K562 (cell line): ENCODE measurements at regions not wholly inside any gene's neighbourhood (a gene's known extent, or its start where the extent isn't known, plus 50 kb on each side); places are given as distances from the start of the nearest gene placed in this dataset.

Experiments used
- ATAC-seq: fragments of 200-7000 bp; cut with Tn5 transposase; 3 replicates; pipeline ENCODE4 v1.9.1; 2020; ENCODE audit warnings: moderate library complexity
- BruUV-seq: library from RNA; stranded (reverse); fragments of 400-500 nt; replicated peaks from 2 replicates; lab custom pipeline; 2021; lab: Mats Ljungman, UMichigan
- CTCF ChIA-PET: fragments of 300-600 bp; formaldehyde crosslinking; extraction: SDS; loops from one replicate; lab custom pipeline; 2021; ENCODE audit warnings: low intra/inter-chr PET ratio; lab: Yijun Ruan, JAX
- POLR2A ChIA-PET: fragments of 300-600, 350-650 bp; sonication (Branson Sonifier 250); formaldehyde crosslinking; extraction: SDS; loops from one replicate; lab custom pipeline; 2021; ENCODE audit warnings: antibody characterized with exemption, inconsistent platforms; lab: Yijun Ruan, JAX
- DNase-seq, 4 experiments: peaks; one replicate each; pipeline versions ENCODE4 v3.0.0 to v3.0.0-alpha.2; 2011 to 2018; ENCODE audit warnings: low spot score in 3 of 4, mixed read lengths in 3 of 4; ENCODE audit errors: extremely low read depth in 1 of 4
- FAIRE-seq: peaks from 2 replicates; lab custom pipeline; 2011; peaks lifted over from hg19 to GRCh38; lab: Jason Lieb, UNC
- H2AFZ ChIP-seq: 2 replicates; pipeline ENCODE4 v1.6.0; 2011; ENCODE audit warnings: low read depth, low read length, control low read depth, inconsistent platforms
- H3K27ac ChIP-seq: fragments of 200-600 bp; 3 replicates; pipeline ENCODE4 v1.8.0; 2011; ENCODE audit warnings: low read depth, mild to moderate bottlenecking, control low read depth, inconsistent platforms, low read length, moderate library complexity, mixed read lengths; ENCODE audit errors: extremely low read depth
- H3K27me3 ChIP-seq, 2 experiments: fragments of 300-600 bp in 1 of 2; 2 replicates in 1 of 2; 3 replicates in 1 of 2; pipeline versions ENCODE4 v1.6.0 to v1.8.0; 2011; ENCODE audit warnings: inconsistent platforms in 2 of 2, low read length in 2 of 2, mild to moderate bottlenecking in 1 of 2, mixed read lengths in 1 of 2, moderate library complexity in 1 of 2; ENCODE audit not compliant: control insufficient read depth in 2 of 2, insufficient read depth in 2 of 2
- H3K36me3 ChIP-seq: fragments of 300-600 bp; 3 replicates; pipeline ENCODE4 v1.8.0; 2011; ENCODE audit warnings: mild to moderate bottlenecking, low read length, inconsistent platforms; ENCODE audit not compliant: control insufficient read depth, insufficient read depth
- H3K4me1 ChIP-seq, 2 experiments: fragments of 200-600 bp in 1 of 2; replicated peaks in 1 of 2; 2 replicates in 1 of 2; 3 replicates in 1 of 2; pipeline versions ENCODE4 v1.5.1 to v1.8.0; 2011; ENCODE audit warnings: inconsistent platforms in 2 of 2, low read length in 2 of 2, mild to moderate bottlenecking in 1 of 2, mixed read lengths in 1 of 2, moderate library complexity in 1 of 2; ENCODE audit not compliant: control insufficient read depth in 2 of 2, insufficient read depth in 2 of 2
- H3K4me2 ChIP-seq: 2 replicates; pipeline ENCODE4 v1.6.1; 2011; ENCODE audit warnings: low read length, control low read depth, inconsistent platforms, mixed read lengths; ENCODE audit not compliant: insufficient read depth
- H3K4me3 ChIP-seq: fragments of 200-600 bp; sonication (generic), shearing (Covaris generic); 2 replicates; pipeline ENCODE4 v1.5.1; 2016; ENCODE audit warnings: control low read depth, inconsistent platforms
- H3K79me2 ChIP-seq: fragments of 200-600 bp; 3 replicates; pipeline ENCODE4 v1.8.0; 2011; ENCODE audit warnings: low read length, inconsistent platforms; ENCODE audit not compliant: control insufficient read depth, insufficient read depth
- H3K9ac ChIP-seq, 2 experiments: 2 replicates each; pipeline versions ENCODE4 v1.6.0 to v1.6.1; 2011; ENCODE audit warnings: low read depth in 2 of 2, low read length in 2 of 2, control low read depth in 1 of 2, inconsistent platforms in 1 of 2, mild to moderate bottlenecking in 1 of 2, mixed read lengths in 1 of 2; ENCODE audit not compliant: insufficient read depth in 1 of 2
- H3K9me1 ChIP-seq: one replicate; pipeline ENCODE4 v1.6.0; 2011; ENCODE audit warnings: inconsistent platforms, mild to moderate bottlenecking, low read length, moderate library complexity; ENCODE audit not compliant: control insufficient read depth, insufficient read depth
- H3K9me3 ChIP-seq: replicated peaks from 2 replicates; pipeline ENCODE4 v1.5.1; 2011; ENCODE audit warnings: low read depth, low read length, inconsistent platforms; ENCODE audit not compliant: control insufficient read depth, insufficient read depth
- H4K20me1 ChIP-seq: replicated peaks from 2 replicates; pipeline ENCODE4 v1.6.1; 2011; ENCODE audit warnings: low read length, inconsistent platforms, mixed read lengths; ENCODE audit not compliant: control insufficient read depth, insufficient read depth
- ATF6 ChIP-seq: sonication (generic); formaldehyde crosslinking; IDR thresholded peaks from 2 replicates; pipeline ENCODE4 v1.4.0; 2020; ENCODE audit warnings: mild to moderate bottlenecking, missing genetic modification reagents
- DIDO1 ChIP-seq: fragments of 450-650 bp; IDR thresholded peaks from 2 replicates; pipeline ENCODE4 v1.6.1; 2016; ENCODE audit warnings: low read depth, missing biosample characterization, missing genetic modification characterization
- HES1 ChIP-seq: fragments of 450-650 bp; IDR thresholded peaks from 2 replicates; pipeline ENCODE4 v1.6.1; 2016; ENCODE audit warnings: low read depth, mild to moderate bottlenecking, moderate library complexity
- HMG20A ChIP-seq: fragments of 450-650 bp; formaldehyde crosslinking; conservative IDR thresholded peaks from 2 replicates; pipeline ENCODE4 v1.4.0; 2020; ENCODE audit warnings: mild to moderate bottlenecking, mixed read lengths
- NKRF ChIP-seq: fragments of 450-650 bp; IDR thresholded peaks from 2 replicates; pipeline ENCODE4 v1.6.1; 2016; ENCODE audit warnings: borderline replicate concordance
- PBX2 ChIP-seq, 2 experiments: IDR thresholded peaks in 1 of 2; conservative IDR thresholded peaks in 1 of 2; 2 replicates each; pipeline ENCODE4 v1.6.1; 2016; ENCODE audit warnings: low read depth in 2 of 2, mild to moderate bottlenecking in 1 of 2, missing compliant biosample characterization in 1 of 2, missing genetic modification characterization in 1 of 2, moderate library complexity in 1 of 2
- PHB2 ChIP-seq: fragments of 450-650 bp; IDR thresholded peaks from 2 replicates; pipeline ENCODE4 v1.6.1; 2017; ENCODE audit warnings: low read depth
- PHTF2 ChIP-seq: fragments of 250-450 bp; sonication (Bioruptor Pico); IDR thresholded peaks from 2 replicates; pipeline ENCODE4 v1.5.0; 2021; ENCODE audit warnings: mild to moderate bottlenecking
- RFX5 ChIP-seq: IDR thresholded peaks from 2 replicates; pipeline ENCODE4 v1.6.1; 2011; ENCODE audit warnings: low read depth, mild to moderate bottlenecking, improper control_type of control experiment, low read length
- SAP30 ChIP-seq: fragments of 200-600 bp; sonication (generic); IDR thresholded peaks from 2 replicates; pipeline ENCODE4 v1.6.1; 2012; ENCODE audit warnings: borderline replicate concordance, low read depth, mild to moderate bottlenecking, moderate library complexity, low read length, control low read depth, inconsistent platforms; ENCODE audit not compliant: insufficient read depth, poor library complexity, severe bottlenecking
- USF1 ChIP-seq: sonication (generic); formaldehyde crosslinking; IDR thresholded peaks from 2 replicates; pipeline ENCODE4 v1.9.0; 2022; ENCODE audit warnings: mild to moderate bottlenecking, missing genetic modification reagents
- ZKSCAN8 ChIP-seq: fragments of 200-800 bp; sonication (Bioruptor generic); IDR thresholded peaks from 2 replicates; pipeline ENCODE4 v1.6.1; 2016; ENCODE audit warnings: missing genetic modification characterization, missing compliant biosample characterization
- ZNF780A ChIP-seq: fragments of 250-450 bp; sonication (Bioruptor Pico); IDR thresholded peaks from 2 replicates; pipeline ENCODE4 v1.5.0; 2021; ENCODE audit warnings: mild to moderate bottlenecking
- WGBS: fragments of 100-300 bp; shearing (Covaris generic); methylation state at CpG from one replicate; pipeline ENCODE4 v1.1.6; 2016; ENCODE audit warnings: low coverage, mixed read lengths; ENCODE audit not compliant: insufficient coverage; ENCODE audit errors: missing lambda C conversion rate; 5-methylcytosine and 5-hydroxymethylcytosine counted together
- in situ Hi-C: fragments of 300-500 bp; cut with MboI; formaldehyde crosslinking; loops from 4 replicates; pipeline ENCODE4 v1.15.0; 2018; ENCODE audit warnings: inconsistent platforms, mixed read lengths
- intact Hi-C: fragments of 100-400 bp; cut with micrococcal nuclease; formaldehyde crosslinking; loops from 2 replicates; pipeline ENCODE4 v1.14.2; 2022

- no peaks in the 10 kb centered on the region for H4K20me1 ChIP-seq
- in situ Hi-C loops (no loop called here), intact Hi-C loops (no loop called here)
- DNase-seq, result no peak
- ATAC-seq, result no peak
- BruUV-seq, result no TSS peak
- WGBS, result 0% methylated on average over 6 of the region's 7 CpGs
- no peak overlapping the region for H3K4me2 ChIP-seq
- H3K36me3 ChIP-seq, result no peaks in the 10 kb centered on the region
- FAIRE-seq, result no peak
- CTCF ChIA-PET, result no interaction called here
- H3K9me1 ChIP-seq, result no peaks in the 10 kb centered on the region
- no peak overlapping the region for H3K27ac ChIP-seq
- H3K79me2 ChIP-seq, result no peaks in the 10 kb centered on the region
- no peak overlapping the region for H3K4me3 ChIP-seq
- H3K9me3 ChIP-seq, result no peaks in the 10 kb centered on the region
- no peaks in the 10 kb centered on the region for H3K4me1 ChIP-seq
- POLR2A ChIA-PET, result no interaction called here
- H3K9ac ChIP-seq, result no peak overlapping the region
- peaks cover 0 to 7% of the 10 kb centered on the region in 2 experiments; a peak in 3 of 5 replicates for H3K27me3 ChIP-seq
- H2AFZ ChIP-seq, result no peak overlapping the region
- TF ChIP-seq RFX5, result no peak
- TF ChIP-seq PHB2, result no peak
- TF ChIP-seq USF1 (CRISPR knock-in tag), result no peak
- no peak for TF ChIP-seq HMG20A (CRISPR knock-in tag)
- no peak for TF ChIP-seq SAP30
- no peak for TF ChIP-seq PBX2 (CRISPR knock-in tag; IDR thresholded peaks at IDR 0.05; ENCODE audit: low read depth)
- TF ChIP-seq PBX2 (tag; conservative IDR thresholded peaks at IDR 0.05; ENCODE audit: low read depth), result no peak
- TF ChIP-seq HES1, result no peak
- TF ChIP-seq NKRF, result no peak
- TF ChIP-seq PHTF2 (CRISPR knock-in tag), result no peak
- TF ChIP-seq ZKSCAN8 (CRISPR knock-in tag), result no peak
- TF ChIP-seq ZNF780A (CRISPR knock-in tag), result no peak
- no peak for TF ChIP-seq DIDO1
- TF ChIP-seq ATF6 (CRISPR knock-in tag), result no peak
These were observed 429.6 kb downstream of the ARHGEF28 start for GRCh38 chr5:74055486-74056106.
